HCT116 (cell line): ENCODE measurements at regions not wholly inside any gene's neighbourhood (a gene's known extent, or its start where the extent isn't known, plus 50 kb on each side); places are given as distances from the start of the nearest gene placed in this dataset.

Experiments used
- CBX3 ChIP-seq: IDR thresholded peaks from 2 replicates; pipeline ENCODE4 v1.6.1; 2012; ENCODE audit warnings: low read depth
- CEBPB ChIP-seq: IDR thresholded peaks from 2 replicates; pipeline ENCODE4 v1.6.1; 2012; ENCODE audit warnings: low read depth
- ELF1 ChIP-seq: IDR thresholded peaks from 2 replicates; pipeline ENCODE4 v1.6.1; 2012; ENCODE audit warnings: low read depth, borderline replicate concordance
- EZH2 ChIP-seq: fragments of 200-600 bp; sonication (generic); IDR thresholded peaks from 2 replicates; pipeline ENCODE4 v1.6.1; 2017; ENCODE audit warnings: antibody characterized with exemption, mixed run types
- FOSL1 ChIP-seq: IDR thresholded peaks from 2 replicates; pipeline ENCODE4 v1.6.1; 2012; ENCODE audit warnings: low read depth
- JUND ChIP-seq: IDR thresholded peaks from 2 replicates; pipeline ENCODE4 v1.6.1; 2012
- MAX ChIP-seq: IDR thresholded peaks from 2 replicates; pipeline ENCODE4 v1.6.1; 2012
- POLR2A ChIP-seq: IDR thresholded peaks from 2 replicates; pipeline ENCODE4 v1.7.0; 2011; ENCODE audit warnings: borderline replicate concordance; ENCODE audit not compliant: insufficient read depth, insufficient read length; ENCODE audit errors: extremely low read depth
- POLR2AphosphoS5 ChIP-seq: IDR thresholded peaks from 2 replicates; pipeline ENCODE4 v1.6.1; 2011; ENCODE audit warnings: mild to moderate bottlenecking, low read depth, low read length, moderate library complexity
- REST ChIP-seq: IDR thresholded peaks from 2 replicates; pipeline ENCODE4 v1.6.1; 2012; ENCODE audit warnings: low read depth
- SP1 ChIP-seq: IDR thresholded peaks from 2 replicates; pipeline ENCODE4 v1.6.1; 2012; ENCODE audit warnings: low read depth
- YY1 ChIP-seq: IDR thresholded peaks from 2 replicates; pipeline ENCODE4 v1.6.1; 2011; ENCODE audit warnings: low read length, low read depth, moderate library complexity, mild to moderate bottlenecking; ENCODE audit not compliant: insufficient replicate concordance; ENCODE audit errors: extremely low read depth
- ZNF274 ChIP-seq: fragments of 200-500 bp; sonication (Bioruptor generic); IDR thresholded peaks from 2 replicates; pipeline ENCODE4 v1.6.1; 2014; ENCODE audit warnings: mild to moderate bottlenecking, low read depth, low read length, inconsistent platforms
- TF ChIP-seq, protein P1 (sequence below), 3 experiments: fragments of 200-600 bp in 1 of 3; sonication (generic) in 1 of 3; IDR thresholded peaks in 2 of 3; conservative IDR thresholded peaks in 1 of 3; 2 replicates each; pipeline ENCODE4 v1.5.1; 2012 to 2017; ENCODE audit warnings: low read depth in 2 of 3, low read length in 2 of 3, antibody characterized with exemption in 1 of 3, borderline replicate concordance in 1 of 3, control low read depth in 1 of 3, mild to moderate bottlenecking in 1 of 3, mixed read lengths in 1 of 3, mixed run types in 1 of 3, moderate library complexity in 1 of 3; ENCODE audit not compliant: insufficient read depth in 1 of 3

- TF ChIP-seq, protein P1, sequence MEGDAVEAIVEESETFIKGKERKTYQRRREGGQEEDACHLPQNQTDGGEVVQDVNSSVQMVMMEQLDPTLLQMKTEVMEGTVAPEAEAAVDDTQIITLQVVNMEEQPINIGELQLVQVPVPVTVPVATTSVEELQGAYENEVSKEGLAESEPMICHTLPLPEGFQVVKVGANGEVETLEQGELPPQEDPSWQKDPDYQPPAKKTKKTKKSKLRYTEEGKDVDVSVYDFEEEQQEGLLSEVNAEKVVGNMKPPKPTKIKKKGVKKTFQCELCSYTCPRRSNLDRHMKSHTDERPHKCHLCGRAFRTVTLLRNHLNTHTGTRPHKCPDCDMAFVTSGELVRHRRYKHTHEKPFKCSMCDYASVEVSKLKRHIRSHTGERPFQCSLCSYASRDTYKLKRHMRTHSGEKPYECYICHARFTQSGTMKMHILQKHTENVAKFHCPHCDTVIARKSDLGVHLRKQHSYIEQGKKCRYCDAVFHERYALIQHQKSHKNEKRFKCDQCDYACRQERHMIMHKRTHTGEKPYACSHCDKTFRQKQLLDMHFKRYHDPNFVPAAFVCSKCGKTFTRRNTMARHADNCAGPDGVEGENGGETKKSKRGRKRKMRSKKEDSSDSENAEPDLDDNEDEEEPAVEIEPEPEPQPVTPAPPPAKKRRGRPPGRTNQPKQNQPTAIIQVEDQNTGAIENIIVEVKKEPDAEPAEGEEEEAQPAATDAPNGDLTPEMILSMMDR (IDR thresholded peaks at IDR 0.05 in 2 of 3, conservative IDR thresholded peaks at IDR 0.05 in 1 of 3; ENCODE audit: borderline replicate concordance in 1 of 3, insufficient read depth in 1 of 3, low read depth in 2 of 3, low read length in 2 of 3) = no peak
- no peak for TF ChIP-seq REST
- no peak for TF ChIP-seq EZH2
- no peak for TF ChIP-seq FOSL1
- no peak for TF ChIP-seq POLR2AphosphoS5
- TF ChIP-seq YY1 = no peak
- TF ChIP-seq POLR2A = no peak
- TF ChIP-seq JUND = no peak
- TF ChIP-seq CBX3 = no peak
- no peak for TF ChIP-seq CEBPB
- TF ChIP-seq ZNF274 = no peak
- TF ChIP-seq SP1 = no peak
- TF ChIP-seq MAX = no peak
- TF ChIP-seq ELF1 = no peak
These were observed 202.9 kb upstream of the SERP2 start for GRCh38 chr13:44170731-44171130.
